Fibroblast of lung (primary cell): ENCODE measurements at regions not wholly inside any gene's neighbourhood (a gene's known extent, or its start where the extent isn't known, plus 50 kb on each side); places are given as distances from the start of the nearest gene placed in this dataset.

Source experiments
- EZH2 ChIP-seq: IDR thresholded peaks from 2 replicates; pipeline ENCODE4 v1.5.1; 2012; ENCODE audit warnings: low read length, control low read depth, mild to moderate bottlenecking; ENCODE audit errors: missing control alignments
- TF ChIP-seq, protein P1 (sequence below), 2 donors: IDR thresholded peaks in 1 of 2; conservative IDR thresholded peaks in 1 of 2; 1 replicate in 1 of 2; 2 replicates in 1 of 2; pipeline ENCODE4 v1.5.1; 2011 to 2012; ENCODE audit warnings: low read length in 2 of 2, control low read depth in 1 of 2, inconsistent platforms in 1 of 2, low read depth in 1 of 2, mild to moderate bottlenecking in 1 of 2

DNA sequence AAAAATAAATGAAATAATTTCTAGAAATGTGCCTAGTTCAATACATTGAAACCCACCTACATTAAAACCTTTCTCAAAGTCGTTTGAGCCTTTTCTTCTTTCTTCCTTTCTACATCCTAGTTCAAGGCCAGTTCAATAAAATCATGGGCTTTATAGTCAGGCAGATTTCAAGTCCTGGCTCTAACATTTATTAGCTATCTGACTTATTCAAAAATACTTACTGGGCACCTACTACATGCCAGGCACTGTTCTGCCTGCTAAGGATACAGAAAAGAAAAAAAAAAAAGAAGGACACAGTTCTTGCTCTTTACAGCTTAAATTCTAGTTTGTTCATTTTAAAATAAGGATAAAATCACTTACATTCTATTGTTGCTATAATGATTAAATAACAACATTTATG lies 134.2 kb upstream of the FGGY start:
- TF ChIP-seq, protein P1, sequence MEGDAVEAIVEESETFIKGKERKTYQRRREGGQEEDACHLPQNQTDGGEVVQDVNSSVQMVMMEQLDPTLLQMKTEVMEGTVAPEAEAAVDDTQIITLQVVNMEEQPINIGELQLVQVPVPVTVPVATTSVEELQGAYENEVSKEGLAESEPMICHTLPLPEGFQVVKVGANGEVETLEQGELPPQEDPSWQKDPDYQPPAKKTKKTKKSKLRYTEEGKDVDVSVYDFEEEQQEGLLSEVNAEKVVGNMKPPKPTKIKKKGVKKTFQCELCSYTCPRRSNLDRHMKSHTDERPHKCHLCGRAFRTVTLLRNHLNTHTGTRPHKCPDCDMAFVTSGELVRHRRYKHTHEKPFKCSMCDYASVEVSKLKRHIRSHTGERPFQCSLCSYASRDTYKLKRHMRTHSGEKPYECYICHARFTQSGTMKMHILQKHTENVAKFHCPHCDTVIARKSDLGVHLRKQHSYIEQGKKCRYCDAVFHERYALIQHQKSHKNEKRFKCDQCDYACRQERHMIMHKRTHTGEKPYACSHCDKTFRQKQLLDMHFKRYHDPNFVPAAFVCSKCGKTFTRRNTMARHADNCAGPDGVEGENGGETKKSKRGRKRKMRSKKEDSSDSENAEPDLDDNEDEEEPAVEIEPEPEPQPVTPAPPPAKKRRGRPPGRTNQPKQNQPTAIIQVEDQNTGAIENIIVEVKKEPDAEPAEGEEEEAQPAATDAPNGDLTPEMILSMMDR (conservative IDR thresholded peaks at IDR 0.05 in 1 of 2, IDR thresholded peaks at IDR 0.05 in 1 of 2; ENCODE audit: low read depth in 1 of 2, low read length in 2 of 2) = no peak
- no peak for TF ChIP-seq EZH2
